Pancreas (tissue), 10 donors: ENCODE measurements at regions not wholly inside any gene's neighbourhood (a gene's known extent, or its start where the extent isn't known, plus 50 kb on each side); places are given as distances from the start of the nearest gene placed in this dataset.

Experiments
- ATAC-seq, 4 donors: fragments of 200-7000 bp; cut with Tn5 transposase; one replicate each; pipeline versions ENCODE4 v1.8.0 to v1.9.1; 2020; ENCODE audit warnings: mild to moderate bottlenecking in 4 of 4, moderate library complexity in 4 of 4
- DNase-seq, 6 donors: peaks; one replicate each; pipeline ENCODE4 v3.0.0-alpha.2; 2020
- FAIRE-seq: peaks from 2 replicates; lab custom pipeline; 2012; peaks lifted over from hg19 to GRCh38; lab: Jason Lieb, UNC
- H3K27ac ChIP-seq, 4 donors: fragments of 200-600 bp; sonication (generic); 1 replicate in 3 of 4; 2 replicates in 1 of 4; pipeline versions ENCODE4 v1.5.0 to v1.8.0; 2020
- H3K27me3 ChIP-seq, 4 donors: fragments of 200-600 bp; one replicate each; pipeline ENCODE4 v1.8.0; 2021
- H3K36me3 ChIP-seq, 3 donors: fragments of 200-600 bp; sonication (generic) in 1 of 3; one replicate each; pipeline versions ENCODE4 v1.5.0 to v1.8.0; 2020 to 2021
- H3K4me1 ChIP-seq, 3 donors: fragments of 200-600 bp; one replicate each; pipeline ENCODE4 v1.8.0; 2021
- H3K4me3 ChIP-seq, 4 donors: fragments of 200-600 bp; sonication (generic) in 2 of 4; one replicate each; pipeline versions ENCODE4 v1.5.0 to v1.8.0; 2020 to 2021
- H3K9me3 ChIP-seq, 4 donors: fragments of 200-600 bp; one replicate each; pipeline ENCODE4 v1.8.0; 2021
- CTCF ChIP-seq, 4 donors: fragments of 200-600 bp; sonication (generic) in 3 of 4; IDR thresholded peaks; one replicate each; pipeline versions ENCODE4 v1.5.0 to v1.8.0; 2021; ENCODE audit warnings: antibody characterized with exemption in 4 of 4
- WGBS, 2 donors: extraction: QIAGEN DNeasy Blood & Tissue Kit; methylation state at CpG; one replicate each; pipeline ENCODE4 v1.1.7; 2013; 5-methylcytosine and 5-hydroxymethylcytosine counted together
- intact Hi-C, 3 donors: fragments of 100-400 bp; cut with DNase I; formaldehyde crosslinking; loops; one replicate each; pipeline versions ENCODE4 v1.11.1 to v1.14.2; 2022
- donor health status: healthy with polysubstance abuse.
- donor health status: DM: no; HTN: no; CAD: no; lungs with moderate emphysema.
- donor health status: DM: no; HTN: no; CAD: no.
- donor health status: control.
- donor health status: control.
- donor health status: Bipolar disorder and iron deficiency.
- donor health status: DM: yes; HTN: yes; CAD: no.
- donor health status: DM: no; HTN: no; CAD: no.
- donor health status: DM: no; HTN: no; CAD: no.
- donor health status: DM: yes; HTN: yes; CAD: no.

DNA sequence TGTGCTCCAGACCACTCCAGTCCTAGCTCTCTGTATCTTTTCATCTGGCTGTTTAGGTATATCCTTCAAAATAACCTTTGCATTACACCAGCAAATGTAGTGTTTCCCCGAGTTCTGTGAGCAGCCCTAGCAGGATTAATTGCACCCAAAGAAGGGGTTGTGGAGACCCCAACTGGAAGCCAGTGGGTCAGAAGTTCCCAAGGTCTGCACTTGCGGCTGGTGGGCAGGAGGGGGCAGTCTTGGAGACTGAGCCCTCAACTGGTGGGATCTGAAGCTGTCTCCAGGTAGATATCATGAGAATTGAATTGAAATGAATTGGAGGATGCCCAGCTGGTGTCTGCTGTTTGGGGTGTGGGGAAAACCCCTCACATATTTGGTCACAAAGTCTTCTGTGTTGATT is 1485.3 kb upstream of the TENM3 start:
- Histone ChIP-seq H3K4me1 (no peaks in the 10 kb centered on the region), H3K4me3 (no peak overlapping the region), H3K9me3 (no peaks in the 10 kb centered on the region), H3K36me3 (no peaks in the 10 kb centered on the region), H3K27me3 (no peaks in the 10 kb centered on the region), H3K27ac (no peak overlapping the region)
- DNase-seq (no peak), ATAC-seq (no peak), FAIRE-seq (no peak)
- WGBS, 2 donors = 55 to 67% methylated on average over 2 of the region's 2 CpGs
- TF ChIP-seq CTCF (IDR thresholded peaks at IDR 0.05) = no peak
- intact Hi-C loops = no loop called here

DNA sequence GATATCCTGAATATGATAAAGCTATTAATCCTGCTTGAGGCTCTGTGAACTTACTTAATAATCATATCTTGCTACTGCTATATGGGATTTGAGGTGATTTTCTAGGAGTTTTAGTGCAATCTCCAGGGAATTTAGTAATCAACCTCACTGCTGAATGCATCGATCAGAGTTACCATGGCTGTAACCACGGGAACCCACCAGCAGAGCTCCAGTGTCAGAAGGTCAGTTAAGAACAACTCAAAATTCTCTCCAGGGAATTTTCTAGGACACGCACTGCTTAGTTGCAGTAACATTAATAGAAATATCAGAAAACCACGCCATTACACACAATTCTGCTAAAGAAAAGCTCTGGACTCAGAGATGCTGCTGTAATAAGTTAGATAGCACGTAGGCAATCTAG is 1477.2 kb upstream of the TENM3 start:
- H3K27ac ChIP-seq = no peak overlapping the region
- no peak for DNase-seq
- intact Hi-C loops = no loop called here
- TF ChIP-seq CTCF (IDR thresholded peaks at IDR 0.05) = no peak
- H3K4me1 ChIP-seq = no peaks in the 10 kb centered on the region
- FAIRE-seq = no peak
- ATAC-seq = no peak
- no peak overlapping the region for H3K4me3 ChIP-seq
- no peaks in the 10 kb centered on the region for H3K36me3 ChIP-seq
- no peaks in the 10 kb centered on the region for H3K9me3 ChIP-seq
- 28 to 32% methylated on average over 5 of the region's 5 CpGs for WGBS, 2 donors
- no peaks in the 10 kb centered on the region for H3K27me3 ChIP-seq

DNA sequence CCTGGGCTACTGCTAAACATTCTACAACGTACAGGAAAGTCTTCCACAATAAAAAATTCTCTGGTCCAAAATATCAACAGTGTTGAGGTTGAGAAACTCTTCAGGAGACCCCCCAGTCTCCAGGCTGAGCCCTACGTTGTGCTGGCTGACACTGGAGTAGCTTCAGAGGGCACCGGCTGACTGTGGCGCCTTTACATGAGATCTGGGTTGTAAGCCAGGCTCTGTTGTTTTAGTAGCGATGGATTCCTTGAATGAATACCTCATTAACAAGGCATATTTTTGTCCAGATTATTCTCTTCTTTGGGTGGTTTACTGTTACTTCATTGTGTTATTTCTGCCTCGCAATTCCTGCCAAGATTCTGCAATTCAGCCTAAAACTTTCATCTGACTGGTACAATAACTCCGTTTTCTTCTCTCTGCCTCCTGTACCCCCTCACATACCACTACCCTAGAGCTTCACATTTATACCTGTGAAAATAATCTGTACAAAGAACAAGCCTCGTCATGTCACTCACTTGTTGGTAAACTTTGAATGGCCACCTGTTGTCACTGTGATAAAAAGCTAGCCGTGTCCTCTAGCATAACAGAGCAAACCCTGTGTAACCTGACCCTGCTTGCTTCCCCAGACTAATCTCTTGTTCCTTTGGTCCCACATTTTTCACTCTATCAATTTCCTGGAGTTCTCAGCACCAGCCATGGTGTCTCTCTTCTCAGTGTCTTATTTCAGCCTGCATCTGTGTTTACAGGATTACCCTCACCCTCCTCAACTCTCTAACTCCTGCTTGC is 1476.1 kb upstream of the TENM3 start:
- Histone ChIP-seq H3K4me1 (no peaks in the 10 kb centered on the region), H3K9me3 (no peaks in the 10 kb centered on the region), H3K27ac (no peak overlapping the region), H3K27me3 (no peaks in the 10 kb centered on the region), H3K36me3 (no peaks in the 10 kb centered on the region), H3K4me3 (no peak overlapping the region)
- intact Hi-C loops = no loop called here
- 35 to 47% methylated on average over 9 of the region's 9 CpGs for WGBS, 2 donors
- DNase-seq (no peak), FAIRE-seq (no peak), ATAC-seq (no peak)
- TF ChIP-seq CTCF (IDR thresholded peaks at IDR 0.05) = no peak

DNA sequence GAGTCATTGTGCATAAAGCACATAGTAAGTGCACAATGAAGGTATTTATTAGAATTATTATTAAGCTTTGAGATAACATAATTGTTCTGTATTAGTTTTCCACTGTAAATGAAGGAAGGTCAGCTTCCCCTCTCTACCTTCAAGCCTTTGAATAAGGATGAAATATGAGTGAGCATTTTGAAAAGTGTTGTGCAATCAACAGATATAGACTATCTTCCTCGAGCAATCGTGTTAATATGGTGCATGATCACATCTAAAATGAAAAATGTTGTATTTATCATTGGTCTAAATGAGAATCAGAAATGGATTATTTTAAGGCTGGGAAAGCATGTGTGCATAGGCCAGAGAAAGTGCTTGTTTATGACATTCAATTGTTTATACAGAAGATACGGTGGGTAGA is 1474.6 kb upstream of the TENM3 start:
- TF ChIP-seq CTCF (IDR thresholded peaks at IDR 0.05) = no peak
- H3K27me3 ChIP-seq = no peaks in the 10 kb centered on the region
- intact Hi-C loops = no loop called here
- no peaks in the 10 kb centered on the region for H3K9me3 ChIP-seq
- FAIRE-seq (no peak), ATAC-seq (no peak), DNase-seq (no peak)
- H3K36me3 ChIP-seq = no peaks in the 10 kb centered on the region
- 44 to 69% methylated on average over 3 of the region's 3 CpGs for WGBS, 2 donors
- H3K4me3 ChIP-seq = no peak overlapping the region
- no peak overlapping the region for H3K27ac ChIP-seq
- H3K4me1 ChIP-seq = no peaks in the 10 kb centered on the region

- no peaks in the 10 kb centered on the region for H3K36me3 ChIP-seq
- intact Hi-C loops = no loop called here
- H3K27ac ChIP-seq = no peak overlapping the region
- H3K9me3 ChIP-seq = no peaks in the 10 kb centered on the region
- TF ChIP-seq CTCF (IDR thresholded peaks at IDR 0.05) = no peak
- no peak for ATAC-seq
- no peak for FAIRE-seq
- H3K4me3 ChIP-seq = no peak overlapping the region
- H3K4me1 ChIP-seq = no peaks in the 10 kb centered on the region
- DNase-seq = no peak
- 38 to 58% methylated on average over 3 of the region's 3 CpGs for WGBS, 2 donors
- H3K27me3 ChIP-seq = no peaks in the 10 kb centered on the region
Observed at GRCh38 chr4:180769791-180770190, 1473.4 kb upstream of the TENM3 start.
